ENCODE measurements at regions not wholly inside any gene's neighbourhood (a gene's known extent, or its start where the extent isn't known, plus 50 kb on each side); places are given as distances from the start of the nearest gene placed in this dataset.

- DNase-seq: no peak
These were observed 251.0 kb upstream of the PEX5L start for GRCh38 chr3:180287703-180288102.

- no peak for DNase-seq
These were observed 252.1 kb upstream of the PEX5L start for GRCh38 chr3:180288816-180289215.

GRCh38 chr3:180290300-180290699 is 253.6 kb upstream of the PEX5L start:
- DNase-seq: no peak

GRCh38 chr3:180294282-180295027 is 257.7 kb upstream of the PEX5L start:
- no peak for DNase-seq

- no peak for DNase-seq
These were observed 259.1 kb upstream of the PEX5L start for GRCh38 chr3:180295811-180296210.

GRCh38 chr3:180296971-180297370 is 260.2 kb upstream of the PEX5L start:
- DNase-seq: no peak

GRCh38 chr3:180306155-180306554 is 269.4 kb upstream of the PEX5L start:
- DNase-seq: no peak

GRCh38 chr3:180306691-180307090 is 270.0 kb upstream of the PEX5L start:
- DNase-seq: no peak

- no peak for DNase-seq
These were observed 274.5 kb upstream of the PEX5L start for GRCh38 chr3:180311242-180311641.

GRCh38 chr3:180316321-180316720 is 279.6 kb upstream of the PEX5L start:
- no peak for DNase-seq

- DNase-seq: no peak
These were observed 282.5 kb upstream of the TTC14 start for GRCh38 chr3:180319461-180319860.

GRCh38 chr3:180320631-180321030 is 281.3 kb upstream of the TTC14 start:
- no peak for DNase-seq

- no peak for DNase-seq
These were observed 280.4 kb upstream of the TTC14 start for GRCh38 chr3:180321534-180321933.

- no peak for DNase-seq
These were observed 279.1 kb upstream of the TTC14 start for GRCh38 chr3:180322829-180323228.

GRCh38 chr3:180324791-180325190 is 277.2 kb upstream of the TTC14 start:
- no peak for DNase-seq

- no peak for DNase-seq
These were observed 276.4 kb upstream of the TTC14 start for GRCh38 chr3:180325533-180325932.

- DNase-seq: no peak
These were observed 276.0 kb upstream of the TTC14 start for GRCh38 chr3:180325958-180326357.

- DNase-seq: no peak
These were observed 272.8 kb upstream of the TTC14 start for GRCh38 chr3:180329187-180329586.

- no peak for DNase-seq
These were observed 272.1 kb upstream of the TTC14 start for GRCh38 chr3:180329847-180330246.

- no peak for DNase-seq
These were observed 271.5 kb upstream of the TTC14 start for GRCh38 chr3:180330440-180330839.

GRCh38 chr3:180332608-180333007 is 269.4 kb upstream of the TTC14 start:
- DNase-seq: no peak

- no peak for DNase-seq
These were observed 266.9 kb upstream of the TTC14 start for GRCh38 chr3:180335050-180335449.

- no peak for DNase-seq
These were observed 261.6 kb upstream of the TTC14 start for GRCh38 chr3:180340395-180340794.

- no peak for DNase-seq
These were observed 260.4 kb upstream of the TTC14 start for GRCh38 chr3:180341516-180341915.

GRCh38 chr3:180351601-180352000 is 250.4 kb upstream of the TTC14 start:
- DNase-seq: no peak

Data from CD4-positive, alpha-beta T cell treated with Interleukin-12 subunit alpha and Interleukin-12 subunit beta, for 1 hour (primary cell).